ENCODE measurements at regions not wholly inside any gene's neighbourhood (a gene's known extent, or its start where the extent isn't known, plus 50 kb on each side); places are given as distances from the start of the nearest gene placed in this dataset.
"Not testable (repeated sequence)": the region's sequence is repeated elsewhere in the genome, so short reads cannot be mapped to it uniquely, and the experiment has no call there.

- no peak for DNase-seq
These were observed 588.7 kb downstream of the CPS1 start for GRCh38 chr2:211144974-211145665.

DNA sequence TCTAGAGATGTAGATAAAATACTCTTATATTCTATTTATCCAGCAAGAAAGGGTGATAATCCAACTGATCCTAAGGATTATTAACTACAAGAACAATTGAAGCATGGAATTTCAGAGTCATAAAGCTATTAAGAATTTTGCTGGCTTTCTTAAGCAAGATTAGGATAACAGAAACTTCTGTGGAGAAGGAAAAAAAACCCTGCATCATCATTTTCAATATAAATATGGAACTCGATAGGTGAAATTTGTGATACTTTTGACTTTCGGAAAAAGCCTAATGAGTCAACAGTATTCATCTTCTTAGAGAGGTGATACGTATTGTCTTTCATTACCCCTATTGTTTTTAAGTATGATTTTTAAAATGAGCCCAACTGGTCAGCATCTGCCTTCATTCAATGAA is 593.3 kb downstream of the CPS1 start:
- DNase-seq: no peak

- DNase-seq: no peak
These were observed 600.8 kb downstream of the CPS1 start for GRCh38 chr2:211157211-211157610.

- DNase-seq: peak; percentile 41
These were observed 601.6 kb downstream of the CPS1 start for GRCh38 chr2:211157856-211158463.

DNA sequence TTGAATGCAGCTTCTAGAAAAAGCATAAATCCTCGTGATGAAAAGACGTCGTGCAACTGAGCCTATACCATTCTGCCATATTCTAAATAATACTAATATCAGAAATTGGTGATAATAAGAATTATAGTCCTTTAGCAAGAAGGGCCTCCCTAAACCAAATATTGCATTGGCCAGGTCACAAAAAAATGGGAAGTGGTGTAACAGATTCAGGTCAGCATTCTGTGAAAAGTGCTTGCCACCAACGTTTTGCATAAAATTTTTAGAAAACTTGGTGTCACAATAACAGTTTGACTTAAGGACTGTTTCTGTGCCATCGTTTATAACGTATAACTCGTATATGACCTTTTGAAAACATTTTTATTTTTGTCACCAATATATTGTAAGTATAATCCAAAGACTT is 603.6 kb downstream of the CPS1 start:
- no peak for DNase-seq

- no peak for DNase-seq
These were observed 604.8 kb downstream of the CPS1 start for GRCh38 chr2:211161236-211161635.

- no peak for DNase-seq
These were observed 606.5 kb downstream of the CPS1 start for GRCh38 chr2:211162911-211163310.

DNA sequence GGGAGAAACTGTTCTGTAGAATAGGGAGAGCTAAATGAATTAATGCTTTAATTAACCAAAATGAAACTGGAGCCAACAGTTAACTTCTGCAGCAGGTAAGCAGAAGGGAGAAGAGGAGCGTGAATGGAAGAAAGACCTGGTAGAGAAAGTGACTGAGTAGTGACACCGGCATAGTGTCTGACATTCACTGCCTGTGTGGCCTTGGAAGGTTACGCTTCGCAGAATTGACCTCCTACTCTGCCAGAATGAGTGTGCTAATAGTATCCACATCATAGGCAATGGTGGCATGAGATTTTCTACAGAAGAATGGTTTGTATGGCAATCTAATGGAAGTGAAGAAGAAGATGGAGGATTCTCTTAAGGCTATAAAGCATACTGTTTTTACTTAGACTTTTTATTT is 614.4 kb downstream of the CPS1 start:
- DNase-seq: no peak

DNA sequence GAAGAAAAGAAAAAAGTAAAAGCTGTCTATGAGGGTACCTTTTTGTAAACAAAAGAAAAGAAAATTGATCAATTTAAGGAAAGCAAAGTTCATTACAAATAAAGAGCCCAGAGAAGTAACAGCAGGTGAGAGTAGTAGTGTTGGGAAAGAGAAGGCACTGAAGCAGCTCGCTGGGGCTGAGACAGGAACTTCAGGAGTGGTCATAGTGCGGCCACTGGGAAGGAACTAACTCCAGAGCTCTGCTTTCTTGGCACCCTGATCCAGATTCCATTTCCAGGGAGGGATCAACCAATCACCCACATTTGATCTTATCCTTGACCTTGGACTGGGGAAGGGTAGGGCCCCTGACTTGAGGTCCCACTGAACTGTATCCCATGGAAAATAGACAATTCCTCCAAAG is 617.6 kb downstream of the CPS1 start:
- DNase-seq: no peak

DNA sequence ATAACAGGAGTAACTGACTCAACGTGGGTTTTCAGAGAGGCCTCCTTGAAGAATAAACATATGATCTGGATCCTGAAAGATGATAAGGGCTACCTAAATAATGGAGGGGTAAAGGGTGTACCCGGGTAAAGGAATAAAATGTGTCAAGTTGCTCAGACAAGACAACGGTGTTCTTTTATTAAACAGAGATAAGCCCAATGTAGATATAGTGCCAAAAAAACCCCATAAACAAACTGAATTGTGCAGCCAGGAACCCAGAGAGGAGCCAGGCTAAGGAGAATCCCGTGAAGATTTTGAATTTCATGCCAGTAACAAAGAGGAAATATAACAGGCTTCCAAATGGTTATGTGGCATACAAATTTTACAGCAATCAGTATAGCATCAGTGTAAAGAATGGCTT is 618.2 kb downstream of the CPS1 start:
- no peak for DNase-seq

- no peak for DNase-seq
These were observed 619.6 kb downstream of the CPS1 start for GRCh38 chr2:211175956-211176355.

- DNase-seq: no peak
These were observed 620.2 kb downstream of the CPS1 start for GRCh38 chr2:211176514-211177141.

DNA sequence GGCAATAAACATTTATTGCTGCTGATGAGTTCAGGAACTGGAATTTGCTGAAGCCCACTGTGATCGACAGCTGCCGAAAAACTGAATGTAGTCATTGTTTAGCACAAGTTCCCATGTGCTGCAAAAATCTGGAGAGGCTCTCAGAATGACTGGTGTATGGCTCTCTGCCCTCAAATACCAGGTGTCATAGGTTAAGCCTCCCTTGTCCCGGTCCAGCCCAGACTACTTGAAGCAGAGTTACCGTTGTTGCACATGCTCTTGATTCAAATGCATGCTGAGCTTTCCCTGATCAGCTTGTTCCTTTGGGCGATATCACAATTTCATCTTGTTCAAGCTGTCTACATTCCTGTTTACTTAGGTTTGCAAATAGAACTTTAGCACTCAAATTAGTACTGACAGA is 625.2 kb downstream of the CPS1 start:
- DNase-seq: no peak

GRCh38 chr2:211187602-211188001 is 631.2 kb downstream of the CPS1 start:
- no peak for DNase-seq

GRCh38 chr2:211203986-211204385 is 647.6 kb downstream of the CPS1 start:
- DNase-seq: no peak

DNA sequence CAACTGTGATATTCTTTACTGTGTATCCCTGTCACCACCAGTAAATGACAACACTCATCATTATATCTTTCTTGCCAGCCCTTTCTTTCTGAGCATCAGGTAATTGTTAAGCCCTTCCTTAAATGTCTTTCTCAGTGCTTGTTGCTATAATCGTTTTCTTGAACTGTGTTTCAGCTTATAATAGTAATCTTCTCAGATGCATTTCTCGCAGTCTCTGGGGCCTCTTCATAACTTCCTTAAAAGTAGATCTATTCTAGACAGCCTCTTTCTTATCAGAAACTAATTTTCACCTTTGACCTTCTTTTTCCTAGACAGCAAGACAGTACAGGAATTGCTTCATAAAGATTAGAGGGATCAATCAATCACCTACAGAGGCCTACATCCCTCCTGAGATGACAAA is 648.1 kb downstream of the CPS1 start:
- no peak for DNase-seq

DNA sequence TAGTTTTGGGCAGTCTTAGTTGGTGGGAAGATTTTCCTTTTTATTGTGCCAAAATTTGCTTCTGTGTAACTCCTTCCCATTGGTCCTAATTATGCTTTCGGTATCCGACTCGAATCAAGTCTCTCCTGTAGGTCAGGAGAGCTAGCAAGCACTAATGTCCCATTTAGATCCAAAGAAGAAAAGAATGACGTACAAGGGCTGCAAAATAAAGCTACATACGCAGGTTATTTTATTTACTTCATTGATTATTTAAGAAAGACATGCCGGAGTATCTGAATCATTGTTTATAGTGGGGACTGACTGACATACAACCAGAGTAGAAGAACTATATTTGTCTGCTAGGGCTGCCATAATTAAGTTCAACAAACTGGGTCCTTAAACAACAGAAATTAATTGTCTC is 648.5 kb downstream of the CPS1 start:
- no peak for DNase-seq

DNA sequence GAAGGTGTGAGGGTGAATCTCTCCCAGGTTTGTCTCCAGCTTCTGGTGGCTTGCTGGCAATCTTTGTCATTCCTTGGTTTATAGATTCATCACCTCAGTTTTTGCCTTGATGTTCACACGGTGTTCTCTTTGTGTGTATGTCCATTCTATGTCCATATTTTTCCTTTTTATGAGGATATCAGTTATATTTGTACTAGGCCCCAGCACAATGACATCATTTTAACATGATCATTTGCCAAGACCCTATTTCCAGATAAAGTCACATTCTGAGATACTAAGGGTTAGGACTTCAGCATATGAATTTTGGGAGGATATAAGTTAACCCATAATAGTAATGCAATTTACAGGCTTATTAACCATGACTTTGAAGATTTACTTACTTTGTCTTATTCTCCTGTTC is 649.0 kb downstream of the CPS1 start:
- DNase-seq: no peak

DNA sequence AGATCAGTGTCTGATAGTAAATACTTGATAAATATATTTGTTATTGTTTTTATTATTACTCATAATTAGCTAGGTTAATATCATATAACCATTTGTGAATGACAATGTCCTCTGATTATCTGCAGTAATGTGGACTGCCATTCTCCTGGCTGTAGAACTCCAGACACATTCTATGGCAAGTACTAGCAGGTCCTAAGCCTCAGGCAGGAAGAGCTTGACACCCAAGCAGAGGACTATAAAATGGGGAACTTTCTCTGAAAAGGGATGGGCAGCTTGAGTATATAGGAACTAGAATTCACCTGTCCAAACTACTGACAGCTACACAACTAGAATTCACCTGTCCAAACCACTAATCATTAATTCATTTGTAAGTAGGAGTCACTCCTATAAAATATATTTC is 649.4 kb downstream of the CPS1 start:
- no peak for DNase-seq

DNA sequence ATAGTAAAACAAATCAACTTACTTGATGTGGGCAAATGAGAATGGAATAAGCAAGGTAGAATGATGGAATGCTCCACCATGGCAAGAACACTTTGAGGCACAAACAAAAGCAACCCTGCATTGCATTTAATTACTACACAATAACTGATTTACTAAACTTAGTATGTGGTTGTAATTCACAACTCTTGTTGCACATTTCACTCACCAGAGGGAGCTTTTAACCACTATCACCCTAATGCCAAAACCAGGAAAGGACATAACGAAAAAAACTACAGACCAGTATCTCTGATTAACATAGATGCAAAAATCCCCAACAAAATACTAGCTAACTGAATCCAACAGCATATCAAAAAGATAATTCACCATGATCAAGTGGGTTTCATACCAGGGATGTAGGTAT is 659.8 kb downstream of the CPS1 start:
- no peak for DNase-seq

- not testable (repeated sequence) for DNase-seq
These were observed 663.1 kb downstream of the CPS1 start for GRCh38 chr2:211219548-211219947.

DNA sequence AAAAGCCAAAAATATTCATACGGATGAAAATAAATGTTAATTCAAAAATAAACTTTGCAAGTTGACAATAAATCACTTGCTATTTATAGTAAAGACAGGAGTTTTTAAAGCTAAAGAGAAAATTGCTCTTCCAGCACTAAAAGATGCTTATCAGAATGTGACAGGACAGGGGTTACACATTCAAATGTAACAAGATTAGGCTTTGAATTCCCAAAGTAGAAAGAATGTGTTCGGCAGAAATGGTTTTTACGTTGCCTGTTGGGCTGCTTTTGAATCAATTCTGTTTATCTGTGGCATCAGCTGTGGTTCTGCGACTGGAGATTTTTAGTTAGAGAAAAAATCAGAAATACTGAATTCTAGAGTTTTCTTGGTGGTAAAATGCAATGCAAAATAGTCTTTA is 669.4 kb downstream of the CPS1 start:
- DNase-seq: no peak

- DNase-seq: no peak
These were observed 672.2 kb downstream of the CPS1 start for GRCh38 chr2:211228559-211228958.

DNA sequence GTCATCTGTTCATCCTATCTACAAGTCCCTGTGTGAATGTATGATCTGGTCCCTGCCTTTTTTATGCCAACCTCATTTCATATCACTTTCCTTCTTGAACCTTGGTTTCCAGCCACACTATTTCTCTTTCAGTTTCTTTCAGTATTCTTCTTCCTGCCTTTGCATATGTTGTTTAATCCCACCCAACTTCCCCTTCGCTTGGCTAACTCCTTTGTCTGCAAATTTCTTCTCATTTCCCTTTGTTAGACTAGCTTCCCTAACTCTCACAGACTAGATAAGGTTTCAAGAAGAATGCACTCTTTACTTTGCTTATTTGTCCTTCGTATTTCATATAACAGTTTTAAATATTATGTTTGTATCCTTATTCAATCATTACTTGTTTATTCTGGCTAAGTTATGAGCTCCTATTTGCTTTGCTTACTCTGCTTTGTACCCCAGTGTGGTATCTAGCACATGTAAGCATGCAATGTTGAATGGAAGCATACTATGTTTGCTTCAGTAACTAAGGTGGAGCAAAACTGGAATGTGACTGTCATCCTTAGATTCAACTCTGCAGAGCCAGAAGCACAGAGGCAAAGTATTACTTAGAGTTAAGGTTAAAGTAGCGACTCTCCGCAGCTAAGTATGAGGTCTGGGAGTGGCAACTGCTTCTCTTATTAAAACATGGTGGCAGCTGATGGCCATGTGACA is 681.3 kb downstream of the CPS1 start:
- no peak for DNase-seq

Measured in NK-92 treated with Interleukin-12 subunit alpha and Interleukin-12 subunit beta, amount 100 ng/mL, for 24 hours (cell line).